ENCODE measurements at regions not wholly inside any gene's neighbourhood (a gene's known extent, or its start where the extent isn't known, plus 50 kb on each side); places are given as distances from the start of the nearest gene placed in this dataset.
"Not testable (repeated sequence)": the region's sequence is repeated elsewhere in the genome, so short reads cannot be mapped to it uniquely, and the experiment has no call there.

DNA sequence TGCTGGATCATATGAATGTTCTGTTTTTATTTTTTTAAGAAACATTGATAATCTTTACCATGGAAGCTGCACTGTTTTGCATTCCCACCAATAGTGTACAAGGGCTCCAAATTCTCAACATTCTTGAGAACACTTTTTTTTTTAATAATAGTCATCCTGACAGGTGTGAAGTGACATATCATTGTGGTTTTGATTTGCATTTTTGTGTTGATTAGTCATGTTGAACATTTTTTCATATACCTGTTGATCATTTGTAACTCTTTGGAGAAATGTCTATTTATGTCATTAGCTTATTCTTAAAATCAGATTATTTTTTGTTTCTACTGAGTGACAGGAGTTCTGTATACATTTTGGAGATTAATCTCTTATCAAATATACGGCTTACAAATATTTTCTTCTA is 408.5 kb downstream of the GLUD2 start:
- DNase-seq (ENCODE audit: low spot score): no peak

DNA sequence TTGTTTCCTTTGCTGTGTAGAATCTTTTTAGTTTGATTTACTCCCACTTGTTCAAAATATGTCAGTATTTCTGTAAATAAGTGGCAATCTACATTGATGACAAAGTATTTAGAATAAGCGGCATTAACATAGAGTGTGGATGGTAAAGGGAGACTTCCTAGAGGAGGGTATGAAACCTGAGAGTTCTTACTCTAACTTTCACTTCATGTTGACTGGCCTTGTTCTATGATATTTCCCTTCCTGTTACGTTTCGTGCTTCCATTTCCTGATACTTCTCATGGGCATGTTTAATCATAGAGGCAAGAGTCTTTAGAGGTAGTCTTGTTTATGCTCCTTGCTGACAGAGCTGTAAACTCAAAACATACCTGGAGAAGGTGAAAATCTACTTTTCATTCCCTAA is 408.9 kb downstream of the GLUD2 start:
- no peak for DNase-seq (ENCODE audit: low spot score)

DNA sequence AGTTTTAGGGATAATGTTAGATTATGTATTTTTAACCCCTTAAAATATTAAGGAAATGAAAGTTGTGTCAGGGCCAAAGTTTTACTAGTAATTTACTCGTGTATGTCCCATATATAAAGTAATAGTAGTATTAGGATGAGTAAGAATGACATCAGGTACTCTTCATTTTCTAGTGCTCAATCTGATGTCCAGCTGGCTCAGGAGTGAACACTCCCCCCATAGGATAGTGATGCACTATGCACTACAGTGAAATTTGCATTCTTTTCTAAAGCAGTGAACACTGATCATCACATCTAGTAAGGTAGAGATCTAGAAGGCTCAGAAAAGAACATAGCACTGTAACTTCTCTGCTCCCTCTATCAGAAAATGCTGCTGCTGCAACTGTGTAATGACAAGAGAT is 409.7 kb downstream of the GLUD2 start:
- DNase-seq (ENCODE audit: low spot score): no peak

DNA sequence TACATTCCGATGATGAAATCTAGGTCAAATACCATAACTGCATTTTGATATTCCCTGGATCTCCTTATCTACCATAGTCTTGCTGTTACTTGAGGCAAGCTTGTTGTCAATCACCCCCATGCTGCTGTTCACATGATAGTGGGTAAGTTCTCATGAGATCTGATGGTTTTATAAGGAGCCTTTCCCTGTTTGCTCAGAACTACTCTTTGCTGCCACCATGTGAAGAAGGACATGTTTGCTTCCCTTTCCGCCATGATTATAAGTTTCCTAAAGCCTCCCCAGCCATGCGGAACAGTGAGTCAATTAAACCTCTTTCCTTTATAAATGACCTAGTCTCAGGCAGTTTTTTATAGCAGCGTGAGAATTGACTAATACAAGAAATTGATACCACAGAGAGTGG is 432.0 kb downstream of the GLUD2 start:
- DNase-seq (ENCODE audit: low spot score): peak; percentile 23

DNA sequence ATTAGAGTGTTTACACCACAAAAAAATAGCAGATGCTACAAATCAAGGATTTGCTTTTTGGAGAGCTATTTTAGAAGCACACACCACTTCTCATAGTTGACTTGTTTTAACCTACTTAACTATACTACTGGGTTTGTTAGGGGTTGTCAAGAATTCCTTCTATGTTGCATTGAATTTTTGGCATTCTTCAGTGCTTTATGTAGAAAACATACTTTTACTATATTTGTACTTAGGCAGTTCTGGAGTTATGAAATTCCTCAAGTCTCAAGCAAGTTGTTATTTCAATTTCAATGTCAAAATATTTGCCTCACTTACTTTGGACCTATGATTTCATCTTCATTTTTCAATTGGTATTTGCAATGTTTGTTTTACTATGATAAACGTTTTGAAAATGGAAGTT is 449.6 kb downstream of the GLUD2 start:
- no peak for DNase-seq (ENCODE audit: low spot score)

DNA sequence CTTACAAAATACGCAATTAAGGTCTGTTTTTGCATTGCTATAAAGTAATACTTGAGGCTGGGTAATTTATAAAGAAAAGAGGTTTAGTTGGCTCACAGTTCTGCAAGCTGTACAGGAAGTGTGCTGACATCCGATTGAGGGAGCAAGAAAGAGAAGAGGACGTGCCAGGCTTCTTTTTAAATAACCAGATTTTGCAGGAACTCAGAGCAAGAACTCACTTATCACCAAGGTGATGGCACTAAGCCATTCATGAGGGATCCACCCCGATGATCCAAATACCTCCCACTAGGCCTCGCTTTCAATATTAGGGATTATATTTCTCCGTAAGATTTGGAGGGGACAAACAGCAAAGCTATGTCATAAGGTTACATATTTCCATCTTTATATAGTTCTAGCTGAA is 456.7 kb downstream of the GLUD2 start:
- no peak for DNase-seq (ENCODE audit: low spot score)

DNA sequence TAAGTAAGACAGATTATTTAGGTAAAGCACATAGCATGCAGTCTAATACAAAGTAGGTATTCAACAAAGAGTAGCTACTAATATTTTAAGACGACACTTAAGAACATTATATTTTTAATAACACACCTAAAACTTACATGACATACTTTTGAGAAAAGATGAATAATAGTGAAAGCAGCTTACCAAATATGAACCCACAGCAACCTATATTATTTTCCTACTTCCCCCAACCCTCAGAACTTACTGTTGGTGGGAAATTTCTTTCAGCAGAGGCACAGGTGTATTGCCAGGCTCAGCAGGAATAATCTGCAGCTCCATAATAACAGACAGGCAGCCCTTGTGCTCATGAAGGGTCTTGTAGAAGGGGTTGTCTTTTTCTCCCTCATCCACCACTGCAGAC is 498.9 kb downstream of the GLUD2 start:
- no peak for DNase-seq (ENCODE audit: low spot score)

DNA sequence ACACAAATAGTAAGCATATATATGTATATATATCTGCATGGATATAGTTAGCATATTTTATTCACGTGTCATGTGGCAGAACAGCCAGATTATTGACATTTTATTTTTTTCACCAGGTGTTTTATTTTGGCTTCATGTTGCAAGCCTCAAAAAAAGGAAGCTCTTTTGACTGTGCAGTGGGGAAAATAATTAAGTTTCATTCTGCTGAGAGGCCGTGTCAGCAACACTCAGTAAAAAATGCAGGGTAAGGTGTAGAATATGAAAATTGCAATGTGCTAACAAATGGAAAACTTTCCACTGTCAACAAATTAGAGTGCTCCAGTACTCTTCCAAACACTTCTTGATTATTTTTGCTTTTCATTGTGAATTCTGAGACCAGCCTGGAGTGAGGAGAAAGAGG is 511.5 kb downstream of the GLUD2 start:
- DNase-seq (ENCODE audit: low spot score): no peak

DNA sequence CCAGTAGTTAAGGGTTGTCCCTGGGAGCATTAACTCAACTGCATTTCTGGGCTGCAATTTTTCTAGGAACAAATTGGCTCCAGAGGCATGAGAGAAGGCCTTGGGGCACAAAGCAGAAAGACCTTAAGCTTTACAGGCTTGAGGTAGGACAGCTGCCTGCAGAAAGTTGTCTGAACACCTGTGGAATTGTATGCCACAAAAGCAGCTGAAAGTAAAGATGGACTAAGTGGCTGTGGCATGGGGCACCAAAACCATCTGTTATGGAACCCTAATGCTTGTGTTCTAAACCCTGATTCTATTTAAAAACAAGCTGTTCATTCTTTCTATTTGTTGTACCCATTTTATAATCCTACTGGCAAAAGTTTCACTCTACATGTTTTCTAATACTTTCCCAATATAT is 515.2 kb downstream of the GLUD2 start:
- no peak for DNase-seq (ENCODE audit: low spot score)

DNA sequence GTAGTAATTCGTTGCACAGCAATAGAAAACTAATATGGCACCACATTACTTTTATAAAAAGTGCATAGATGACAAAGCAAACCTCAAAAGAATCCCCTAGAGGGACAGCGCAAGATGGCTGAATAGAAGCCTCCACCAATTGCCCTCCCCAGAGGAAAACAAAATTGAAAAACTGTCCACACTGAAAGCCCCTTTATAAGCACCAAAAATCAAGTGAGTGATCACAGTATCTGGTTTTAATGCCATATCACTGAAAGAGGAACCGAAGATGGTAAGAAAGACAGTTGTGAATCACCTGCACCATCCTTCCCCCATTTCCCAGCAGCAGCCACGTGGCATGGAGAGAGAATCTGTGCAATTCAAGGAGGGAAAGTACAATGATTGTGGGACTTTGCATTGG is 522.2 kb downstream of the GLUD2 start:
- no peak for DNase-seq (ENCODE audit: low spot score)

DNA sequence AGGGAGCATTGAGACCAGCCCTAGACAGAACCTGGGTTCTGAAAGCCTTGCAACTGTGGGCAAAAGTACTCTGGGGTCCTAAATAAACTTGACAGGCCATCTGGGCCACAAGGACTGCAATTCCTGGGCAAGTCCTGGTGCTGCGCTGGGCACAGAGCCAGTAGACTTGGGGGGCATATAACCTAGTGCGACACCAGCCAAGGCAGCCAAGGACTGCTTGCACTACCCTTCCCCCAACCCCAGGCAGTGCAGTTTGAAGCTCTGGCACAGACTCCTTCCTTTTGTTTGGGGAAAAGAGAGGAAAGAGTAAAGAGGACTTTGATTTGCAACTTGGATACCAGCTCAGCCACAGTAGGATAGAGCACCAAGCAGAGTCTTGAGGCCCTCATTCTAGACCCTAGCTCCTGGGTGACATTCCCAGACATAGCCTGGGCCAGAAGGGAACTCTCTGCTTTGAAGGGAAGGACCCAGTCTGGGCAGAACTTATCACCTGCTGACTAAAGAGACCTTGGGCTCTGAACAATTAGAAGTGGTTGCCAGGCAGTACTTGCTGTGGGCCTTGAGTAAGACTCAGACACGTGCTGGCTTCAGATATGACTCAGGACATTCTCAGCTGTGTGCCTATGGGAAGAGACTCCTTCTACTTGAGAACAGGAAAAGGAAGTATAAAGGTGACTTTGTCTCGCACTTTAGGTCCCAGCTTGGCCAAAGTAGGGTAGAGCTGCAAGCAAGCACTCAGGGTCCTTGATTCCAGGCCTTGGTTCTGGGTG is 522.8 kb downstream of the GLUD2 start:
- peak; percentile 11 for DNase-seq (ENCODE audit: low spot score)

DNA sequence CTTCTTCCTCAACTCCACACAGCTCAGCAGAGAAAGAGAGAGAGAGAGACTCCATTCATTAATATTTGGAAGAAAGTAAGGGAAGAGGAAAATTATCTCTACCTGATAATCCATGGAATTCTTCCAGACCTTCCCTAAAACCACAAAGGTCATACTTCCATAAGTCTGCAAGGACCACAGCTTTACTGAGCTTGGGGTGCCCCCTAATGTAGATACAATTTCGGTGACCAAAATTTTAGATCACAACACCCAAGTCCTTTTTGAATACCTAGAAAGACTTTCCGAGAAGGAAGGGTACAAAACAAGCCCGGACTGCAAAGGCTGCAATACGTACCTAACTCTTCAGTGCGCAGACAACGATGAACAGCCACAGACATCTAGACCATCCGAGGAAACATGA is 523.9 kb downstream of the GLUD2 start:
- DNase-seq (ENCODE audit: low spot score): no peak

DNA sequence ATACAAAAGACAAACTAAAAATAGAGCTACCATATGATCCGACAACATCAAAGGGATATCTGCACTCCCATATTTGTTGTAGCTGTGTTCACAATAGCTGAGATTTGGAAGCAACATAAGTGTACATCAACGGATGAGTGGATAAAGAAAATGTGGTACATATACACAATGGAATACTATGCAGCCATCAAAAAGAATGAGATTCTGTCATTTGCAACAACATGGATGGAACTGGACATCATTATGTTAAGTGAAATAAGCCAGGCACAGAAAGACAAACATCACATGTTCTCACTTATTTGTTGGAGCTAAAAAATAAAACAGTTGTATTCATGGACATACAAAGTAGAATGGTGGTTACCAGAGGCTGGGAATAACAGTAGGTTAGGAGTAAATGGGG is 527.0 kb downstream of the GLUD2 start:
- not testable (repeated sequence) for DNase-seq (ENCODE audit: low spot score)

DNA sequence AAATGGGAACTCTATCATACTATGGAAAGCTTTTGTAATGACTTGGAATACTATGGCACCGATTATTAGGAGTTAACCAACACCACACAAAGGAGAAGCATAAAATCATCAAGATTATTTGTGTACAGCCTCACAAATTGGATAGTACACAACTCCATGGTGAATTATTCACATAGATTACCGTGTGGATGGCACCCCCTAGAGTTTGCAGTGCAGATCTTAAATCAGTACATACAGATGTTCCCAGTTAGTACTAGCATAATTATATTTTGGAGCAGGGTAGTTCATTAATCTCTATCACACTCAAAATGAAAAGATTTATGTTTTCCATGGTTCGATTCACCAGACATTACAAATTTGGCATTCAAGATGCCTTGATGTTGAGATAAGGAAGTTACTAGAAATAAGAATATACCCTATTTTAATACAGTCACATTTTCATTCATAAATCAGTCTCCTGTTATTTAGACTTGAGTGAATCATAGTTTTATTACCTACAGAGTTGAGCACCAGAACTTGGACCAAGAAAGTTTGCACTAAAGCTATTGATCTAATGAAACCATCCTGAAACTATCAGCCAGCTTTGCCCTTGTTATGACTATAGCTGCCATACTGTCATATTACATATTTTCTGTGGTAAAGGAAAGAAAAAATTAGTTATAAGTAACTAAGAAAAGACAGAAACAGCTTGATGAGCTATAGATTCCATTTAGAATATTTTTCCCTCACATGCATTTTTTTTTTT is 531.8 kb downstream of the GLUD2 start:
- DNase-seq (ENCODE audit: low spot score): peak; percentile 64

DNA sequence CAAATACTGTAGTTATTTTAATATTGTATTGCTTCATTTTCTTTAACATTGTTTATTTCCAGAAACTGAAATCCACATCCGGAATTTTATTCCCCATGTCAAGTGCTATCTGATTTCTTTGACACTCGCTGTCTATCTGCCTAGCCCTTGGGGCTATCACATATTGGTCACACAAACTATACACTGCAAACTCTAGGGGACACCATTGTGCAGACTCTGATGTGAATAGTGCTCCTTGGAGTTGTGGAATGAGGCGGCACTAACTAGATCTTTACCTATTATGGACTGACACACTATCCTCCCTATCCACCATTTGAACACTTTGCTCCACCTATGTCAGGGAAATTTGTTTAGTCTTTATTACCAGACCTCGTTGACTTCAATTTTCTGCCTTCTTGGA is 534.5 kb downstream of the GLUD2 start:
- no peak for DNase-seq (ENCODE audit: low spot score)

DNA sequence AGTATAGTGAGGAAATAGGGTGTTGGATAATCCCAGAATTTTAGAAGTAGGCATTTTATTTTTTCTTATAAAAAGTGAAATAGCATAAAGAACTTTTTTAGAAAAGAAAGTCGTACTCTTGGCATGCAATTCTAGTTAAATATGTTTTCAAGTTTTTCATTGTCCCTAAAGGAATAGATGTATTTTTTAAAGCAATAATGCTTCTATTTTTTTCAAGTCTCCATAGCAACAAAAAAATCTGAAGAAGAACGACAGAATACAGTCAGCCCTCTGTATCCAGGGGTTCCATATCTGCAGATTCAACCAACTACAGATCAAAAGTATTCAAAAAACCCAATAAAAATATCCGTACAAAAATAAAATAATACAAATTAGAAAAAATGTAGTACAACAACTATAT is 538.2 kb downstream of the GLUD2 start:
- DNase-seq (ENCODE audit: low spot score): no peak

DNA sequence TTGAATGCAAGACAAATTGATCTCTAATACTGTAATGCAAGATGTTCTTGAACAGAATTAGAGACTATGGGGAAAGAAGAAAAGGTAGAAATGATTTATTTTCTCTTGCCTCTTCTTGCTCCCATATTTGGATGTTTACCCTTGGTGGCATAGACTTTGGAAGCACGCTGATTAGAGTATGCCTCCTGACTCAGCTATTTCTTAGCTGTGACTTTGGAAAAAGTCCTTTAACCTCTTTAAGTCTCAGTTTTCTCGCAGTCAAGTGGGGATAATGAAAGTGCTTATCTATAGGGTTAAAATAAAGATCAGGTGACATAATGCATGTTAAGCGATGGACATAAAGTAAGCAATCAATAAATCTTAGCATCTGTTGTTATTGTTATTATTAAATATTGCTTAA is 545.5 kb downstream of the GLUD2 start:
- no peak for DNase-seq (ENCODE audit: low spot score)

DNA sequence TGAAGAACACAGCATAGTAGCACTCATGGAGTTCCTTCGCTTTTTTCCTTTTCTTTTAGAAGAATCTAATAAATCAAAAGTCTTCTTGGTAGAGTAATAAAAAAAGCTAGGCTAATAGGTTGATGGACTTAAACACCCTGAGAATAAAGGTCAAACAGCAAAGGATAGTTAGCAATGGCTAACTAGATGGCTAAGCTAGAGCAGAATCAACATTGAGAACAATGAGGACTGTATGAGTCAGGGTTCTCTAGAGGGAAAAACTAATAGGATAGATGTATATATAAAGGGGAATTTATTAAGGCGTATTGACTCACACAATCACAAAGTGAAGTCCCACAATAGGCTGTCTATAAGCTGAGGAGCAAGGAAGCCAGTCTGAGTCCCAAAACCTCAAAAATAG is 550.9 kb downstream of the GLUD2 start:
- DNase-seq (ENCODE audit: low spot score): no peak

DNA sequence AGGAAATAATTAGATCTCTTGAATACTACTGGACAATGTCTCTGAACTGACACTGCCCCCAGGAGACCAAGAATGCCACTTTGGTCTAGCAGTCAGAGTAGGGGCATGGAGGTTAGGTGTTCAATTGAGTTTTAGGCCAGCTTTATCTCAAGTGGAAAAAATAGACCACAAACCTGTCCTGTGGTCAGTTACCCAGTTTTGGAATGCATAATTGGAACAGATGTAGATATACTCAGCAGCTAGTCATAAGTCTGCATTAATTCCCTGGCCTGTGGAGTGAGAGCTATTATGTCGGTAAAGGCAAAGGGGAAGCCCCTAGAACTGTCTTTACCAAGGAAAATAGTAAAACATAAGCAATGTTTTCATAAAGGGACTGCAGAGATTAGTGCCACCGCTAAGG is 587.7 kb downstream of the GLUD2 start:
- DNase-seq (ENCODE audit: low spot score): no peak

DNA sequence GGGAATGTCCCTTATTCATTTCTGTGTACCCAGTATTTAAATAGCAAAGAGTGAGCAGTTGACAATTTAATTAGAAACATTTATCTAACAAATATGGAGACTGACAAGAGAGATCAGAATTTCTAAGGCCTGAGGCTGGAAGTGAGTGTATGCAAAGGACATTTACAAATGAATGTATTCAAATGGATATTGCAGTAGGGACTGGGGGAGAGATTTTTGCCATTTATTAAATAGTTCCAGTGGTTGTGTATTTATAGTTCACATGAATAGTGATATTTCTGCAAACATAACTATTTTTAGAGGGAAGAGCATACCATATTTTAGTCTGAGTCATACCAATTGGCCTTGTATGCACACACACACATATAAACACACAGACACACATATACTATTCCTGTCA is 592.4 kb downstream of the GLUD2 start:
- no peak for DNase-seq (ENCODE audit: low spot score)

DNA sequence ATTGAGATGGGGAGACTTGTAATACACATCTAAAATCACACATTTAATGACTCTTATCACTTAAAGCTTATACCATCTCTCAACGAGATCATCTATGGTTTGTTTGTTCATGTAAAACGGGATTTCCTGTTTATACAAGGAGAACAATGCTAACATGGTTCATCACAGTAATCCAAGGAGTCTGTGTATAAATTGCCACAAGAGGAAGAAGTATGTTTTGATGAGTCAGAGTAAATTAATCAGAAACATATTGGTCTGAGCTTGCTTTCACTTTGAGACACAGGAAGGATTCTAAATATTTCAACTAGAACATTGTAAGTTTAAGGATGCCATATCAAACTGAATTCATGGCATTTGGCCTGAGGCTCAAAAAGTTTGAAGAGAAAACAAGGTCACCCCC is 594.1 kb downstream of the GLUD2 start:
- DNase-seq (ENCODE audit: low spot score): no peak

DNA sequence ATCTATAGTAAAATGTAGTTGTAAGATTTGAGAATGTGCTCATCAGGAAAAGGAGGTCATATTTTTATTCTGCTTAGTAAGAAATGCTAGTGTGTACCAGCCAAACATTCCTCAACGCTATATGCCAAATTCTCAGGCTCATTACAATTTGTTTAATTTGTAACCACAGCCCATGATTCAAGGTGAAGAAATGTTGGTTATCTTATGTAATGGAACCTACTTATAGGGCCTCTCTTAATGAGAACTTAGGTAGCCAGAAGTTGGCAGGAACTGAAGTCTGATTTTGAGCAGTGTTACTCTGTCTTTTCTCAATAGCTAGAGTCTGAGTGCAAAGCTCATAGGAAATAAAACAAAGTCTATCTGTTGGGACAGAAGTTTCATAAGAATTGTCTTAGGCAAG is 595.0 kb downstream of the GLUD2 start:
- no peak for DNase-seq (ENCODE audit: low spot score)

DNA sequence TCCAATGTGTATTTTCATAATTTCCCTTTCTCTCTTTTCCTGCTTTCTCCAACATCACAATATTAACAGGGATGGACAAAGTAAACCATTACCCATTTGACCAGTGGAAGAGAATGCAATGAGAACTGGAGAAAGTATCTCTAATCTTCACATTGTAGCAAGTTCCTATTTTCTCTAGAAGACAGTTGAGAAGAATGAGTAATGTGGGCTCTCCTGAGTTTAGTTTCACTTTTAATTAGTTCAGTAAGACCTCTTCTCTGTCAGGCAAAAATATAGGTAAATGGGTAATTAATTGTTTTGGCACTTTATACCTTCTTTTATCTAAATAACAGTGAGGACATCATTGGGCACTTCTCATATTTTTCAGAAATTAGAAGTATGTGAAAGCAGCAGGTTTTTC is 602.0 kb downstream of the GLUD2 start:
- DNase-seq (ENCODE audit: low spot score): no peak

DNA sequence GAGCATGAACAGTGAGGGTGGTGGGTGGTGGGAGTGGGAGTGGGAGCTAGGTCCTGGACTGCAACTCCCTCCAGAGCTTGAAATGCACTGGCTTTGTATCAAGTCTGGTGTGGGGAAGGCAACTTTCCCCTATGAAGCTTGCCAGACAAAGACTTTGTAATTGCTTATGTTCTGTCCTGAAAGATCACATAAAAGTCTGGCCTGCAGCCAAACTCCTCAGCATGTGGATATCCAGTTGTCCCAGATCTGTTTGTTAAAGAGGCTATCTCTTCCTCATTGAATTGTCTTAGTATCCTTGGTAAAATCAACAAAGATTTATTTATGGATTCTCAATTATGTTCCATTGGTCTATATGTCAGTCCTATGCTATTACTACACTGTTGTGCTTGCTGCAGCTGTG is 607.9 kb downstream of the GLUD2 start:
- no peak for DNase-seq (ENCODE audit: low spot score)

Measured in RKO (cell line).